Panc1 (cell line): ENCODE measurements at regions not wholly inside any gene's neighbourhood (a gene's known extent, or its start where the extent isn't known, plus 50 kb on each side); places are given as distances from the start of the nearest gene placed in this dataset.

Experiments
- ATAC-seq: fragments of 200-7000 bp; cut with Tn5 transposase; 2 replicates; pipeline ENCODE4 v1.9.1; 2020; ENCODE audit warnings: mild to moderate bottlenecking, moderate library complexity
- BruUV-seq: library from RNA; stranded (reverse); fragments of 400-500 nt; replicated peaks from 2 replicates; lab custom pipeline; 2021; lab: Mats Ljungman, UMichigan
- CTCF ChIA-PET: fragments of 300-600 bp; sonication (Branson Sonifier 250); formaldehyde crosslinking; loops from one replicate; lab custom pipeline; 2022; ENCODE audit warnings: antibody characterized with exemption; lab: Charles Lee
- POLR2A ChIA-PET: fragments of 300-600 bp; sonication (Branson Sonifier 250); formaldehyde crosslinking; loops from one replicate; lab custom pipeline; 2022; ENCODE audit warnings: antibody characterized with exemption; lab: Charles Lee
- DNase-seq: peaks from one replicate; pipeline ENCODE4 v3.0.0-alpha.2; 2010; ENCODE audit warnings: low read depth, low spot score
- H3K27ac ChIP-seq: 2 replicates; pipeline ENCODE4 v1.5.1; 2011; ENCODE audit warnings: mild to moderate bottlenecking, low read length, inconsistent platforms
- H3K27me3 ChIP-seq: fragments of 200-500 bp; sonication (Bioruptor generic); 2 replicates; pipeline ENCODE4 v1.6.0; 2014; ENCODE audit warnings: low read length, inconsistent platforms; ENCODE audit not compliant: control insufficient read depth, insufficient read depth
- H3K36me3 ChIP-seq: fragments of 200-500 bp; sonication (Bioruptor generic); 2 replicates; pipeline ENCODE4 v1.5.1; 2014; ENCODE audit warnings: inconsistent platforms, mild to moderate bottlenecking, low read length, moderate library complexity; ENCODE audit not compliant: control insufficient read depth, insufficient read depth
- H3K4me1 ChIP-seq: 2 replicates; pipeline ENCODE4 v1.5.1; 2011; ENCODE audit warnings: inconsistent platforms, mild to moderate bottlenecking, low read length, moderate library complexity; ENCODE audit not compliant: control insufficient read depth, insufficient read depth
- H3K4me3 ChIP-seq, 2 experiments: 2 replicates each; pipeline ENCODE4 v1.5.1; 2011 to 2012; ENCODE audit warnings: low read depth in 2 of 2, low read length in 2 of 2, mild to moderate bottlenecking in 2 of 2, inconsistent platforms in 1 of 2, moderate library complexity in 1 of 2
- H3K9me3 ChIP-seq: fragments of 200-500 bp; sonication (Bioruptor generic); 2 replicates; pipeline ENCODE4 v1.5.1; 2014; ENCODE audit warnings: low read depth, mild to moderate bottlenecking, inconsistent platforms, low read length, moderate library complexity; ENCODE audit not compliant: control insufficient read depth, insufficient read depth
- CTCF ChIP-seq: fragments of 450-650 bp; IDR thresholded peaks from 2 replicates; pipeline ENCODE4 v1.5.1; 2017; ENCODE audit warnings: mild to moderate bottlenecking
- POLR2AphosphoS5 ChIP-seq: IDR thresholded peaks from 2 replicates; pipeline ENCODE4 v1.6.1; 2012; ENCODE audit warnings: mild to moderate bottlenecking, low read depth, low read length, moderate library complexity
- REST ChIP-seq, 2 experiments: IDR thresholded peaks; 2 replicates each; pipeline ENCODE4 v1.6.1; 2011 to 2012; ENCODE audit warnings: low read depth in 2 of 2, control low read depth in 1 of 2, low read length in 1 of 2, mild to moderate bottlenecking in 1 of 2, moderate library complexity in 1 of 2; ENCODE audit not compliant: insufficient read depth in 1 of 2
- SIN3A ChIP-seq: IDR thresholded peaks from 2 replicates; pipeline ENCODE4 v1.6.1; 2012; ENCODE audit warnings: low read depth, mild to moderate bottlenecking, low read length, moderate library complexity, borderline replicate concordance; ENCODE audit not compliant: insufficient read depth
- TCF7L2 ChIP-seq: IDR thresholded peaks from 2 replicates; pipeline ENCODE4 v1.6.1; 2011; ENCODE audit warnings: mild to moderate bottlenecking, low read depth, low read length, inconsistent platforms
- in situ Hi-C: cut with HindIII; loops from 2 replicates; pipeline ENCODE4 v1.10.0; 2016; ENCODE audit warnings: low sequenced_read_pairs, low pct_unique_long_range_greater_than_20kb
- intact Hi-C: fragments of 100-400 bp; cut with micrococcal nuclease; formaldehyde crosslinking; loops from one replicate; pipeline ENCODE4 v1.10.0; 2022; ENCODE audit not compliant: unreplicated experiment

GRCh38 chr12:87116780-87117179 lies 860.6 kb upstream of the MGAT4C start:
- ATAC-seq (no peak), DNase-seq (no peak)
- Histone ChIP-seq H3K9me3 (no peaks in the 10 kb centered on the region), H3K27ac (peak overlapping the region; percentile 48; the same call in 1 of the 2 replicates), H3K4me3 (no peak overlapping the region), H3K4me1 (no peaks in the 10 kb centered on the region), H3K36me3 (no peaks in the 10 kb centered on the region), H3K27me3 (no peaks in the 10 kb centered on the region)
- intact Hi-C loops (no loop called here), in situ Hi-C loops (no loop called here)
- TF ChIP-seq CTCF (no peak), REST (IDR thresholded peaks at IDR 0.05; ENCODE audit: insufficient read depth in 1 of 2, low read depth in 2 of 2, low read length in 1 of 2) (no peak)
- ChIA-PET CTCF (no interaction called here), POLR2A (no interaction called here)
- BruUV-seq = no TSS peak

GRCh38 chr12:87112571-87113345 lies 856.6 kb upstream of the MGAT4C start:
- TF ChIP-seq TCF7L2 (no peak), REST (IDR thresholded peaks at IDR 0.05; ENCODE audit: insufficient read depth in 1 of 2, low read depth in 2 of 2, low read length in 1 of 2) (no peak), POLR2AphosphoS5 (no peak), SIN3A (no peak), CTCF (no peak)
- Histone ChIP-seq H3K4me3 (no peak overlapping the region), H3K4me1 (no peaks in the 10 kb centered on the region), H3K27me3 (no peaks in the 10 kb centered on the region), H3K9me3 (no peaks in the 10 kb centered on the region), H3K36me3 (no peaks in the 10 kb centered on the region), H3K27ac (no peak overlapping the region)
- in situ Hi-C loops = no loop called here
- no peak for ATAC-seq
- BruUV-seq = no TSS peak
- ChIA-PET POLR2A (no interaction called here), CTCF (no interaction called here)
- DNase-seq = no peak
- intact Hi-C loops = no loop called here
